GM19397 (cell line): ENCODE measurements at regions not wholly inside any gene's neighbourhood (a gene's known extent, or its start where the extent isn't known, plus 50 kb on each side); places are given as distances from the start of the nearest gene placed in this dataset.

ENCODE experiments used
- ATAC-seq: cut with Tn5 transposase; IDR thresholded peaks from one replicate; pipeline ENCODE4 v1.9.1; 2021; ENCODE audit warnings: mild to moderate bottlenecking, moderate library complexity; ENCODE audit not compliant: unreplicated experiment

GRCh38 chr10:111131168-111131799 lies 54.5 kb downstream of the ADRA2A start:
- ATAC-seq, result no peak

- no peak for ATAC-seq
Measured at GRCh38 chr10:111137007-111137406, 60.2 kb downstream of the ADRA2A start.

DNA sequence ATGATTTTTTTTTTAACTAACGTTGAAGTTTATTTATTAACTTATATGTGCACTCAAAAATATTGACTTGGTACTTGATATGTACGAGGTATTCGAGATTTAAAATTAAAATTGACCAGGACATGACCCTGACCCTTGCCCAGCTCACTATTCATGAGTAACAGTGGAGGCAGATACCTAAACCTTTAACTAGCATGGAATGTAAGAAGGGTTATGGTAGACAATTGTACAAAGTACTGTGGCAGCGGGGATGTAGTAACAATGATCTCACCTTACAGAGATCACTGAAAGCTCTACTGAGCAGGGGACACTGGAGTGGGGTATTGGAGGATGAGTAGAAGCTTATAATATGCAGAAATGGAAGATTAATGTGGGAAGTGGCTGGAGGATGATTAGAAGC lies 60.8 kb downstream of the ADRA2A start:
- ATAC-seq, result no peak

- ATAC-seq, result no peak
Measured at GRCh38 chr10:111138544-111138943, 61.7 kb downstream of the ADRA2A start.

GRCh38 chr10:111139567-111139966 lies 62.7 kb downstream of the ADRA2A start:
- ATAC-seq, result no peak

GRCh38 chr10:111142092-111142768 lies 65.4 kb downstream of the ADRA2A start:
- ATAC-seq, result no peak

DNA sequence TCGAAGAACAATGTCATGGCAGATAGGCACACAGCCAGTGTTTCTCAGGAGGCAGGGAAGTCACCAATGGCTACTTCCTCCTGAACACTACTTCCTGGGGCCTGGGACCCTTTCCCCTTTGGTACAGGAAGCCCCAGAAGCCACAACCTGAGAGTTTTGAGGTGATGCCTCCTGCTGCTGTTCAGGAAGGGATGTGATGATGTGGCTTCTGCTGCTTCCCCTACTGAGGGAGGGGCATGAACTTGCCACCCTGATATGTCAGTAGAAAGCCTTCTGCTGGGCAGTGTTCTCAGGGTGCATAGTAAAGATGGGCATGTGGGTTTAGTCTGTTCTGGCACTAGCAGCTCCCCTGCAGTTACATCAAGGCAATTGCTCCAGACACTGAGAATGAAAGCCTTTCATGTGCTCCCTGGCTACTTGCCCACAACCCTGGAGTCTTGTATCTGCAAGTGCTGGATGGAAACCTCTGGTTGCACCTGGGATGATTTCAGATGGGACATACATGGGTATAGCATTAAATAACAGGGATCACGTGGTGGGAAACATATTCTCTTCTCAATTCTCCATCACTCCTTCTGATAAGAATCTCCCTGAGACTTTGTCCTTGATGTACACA lies 69.3 kb downstream of the ADRA2A start:
- no peak for ATAC-seq

DNA sequence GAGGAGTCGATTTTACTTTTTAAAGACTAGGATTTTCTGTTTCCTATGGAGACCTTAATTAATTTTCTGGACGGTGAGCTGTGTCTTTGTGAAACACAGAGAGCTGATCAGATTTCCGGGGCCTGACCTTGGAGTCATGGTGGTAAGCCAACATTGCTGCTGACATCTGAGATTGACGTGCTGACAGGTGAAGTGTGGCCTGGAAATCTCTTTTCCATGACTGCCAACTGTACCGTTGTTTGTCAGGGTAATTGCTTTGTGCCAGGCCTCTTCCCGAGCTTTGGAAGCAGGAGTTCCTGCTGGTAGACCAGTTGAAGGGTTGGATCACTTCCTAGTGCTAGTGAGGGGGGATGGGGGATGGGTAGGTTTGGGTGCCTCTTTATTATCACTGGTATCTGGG lies 71.2 kb downstream of the ADRA2A start:
- no peak for ATAC-seq

DNA sequence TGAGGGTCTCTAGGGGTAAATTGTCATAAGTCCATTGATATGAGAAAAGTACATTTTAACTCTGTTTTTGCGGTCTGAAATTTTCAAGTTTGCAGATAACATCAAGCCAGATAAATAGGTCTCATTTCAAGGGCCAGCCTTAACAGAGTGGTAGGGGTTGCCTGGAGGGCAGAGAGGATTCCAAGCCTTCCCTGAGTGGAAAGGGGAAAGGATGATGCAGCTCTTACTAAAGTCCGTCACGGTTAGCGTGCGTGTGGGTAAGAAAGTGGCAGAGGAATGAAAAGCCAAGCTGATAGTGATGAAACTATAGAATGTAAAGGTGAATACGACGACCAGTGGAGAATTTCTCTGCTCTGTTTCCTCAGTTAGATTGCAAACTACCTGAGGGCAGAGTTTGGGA lies 71.6 kb downstream of the ADRA2A start:
- ATAC-seq, result no peak

DNA sequence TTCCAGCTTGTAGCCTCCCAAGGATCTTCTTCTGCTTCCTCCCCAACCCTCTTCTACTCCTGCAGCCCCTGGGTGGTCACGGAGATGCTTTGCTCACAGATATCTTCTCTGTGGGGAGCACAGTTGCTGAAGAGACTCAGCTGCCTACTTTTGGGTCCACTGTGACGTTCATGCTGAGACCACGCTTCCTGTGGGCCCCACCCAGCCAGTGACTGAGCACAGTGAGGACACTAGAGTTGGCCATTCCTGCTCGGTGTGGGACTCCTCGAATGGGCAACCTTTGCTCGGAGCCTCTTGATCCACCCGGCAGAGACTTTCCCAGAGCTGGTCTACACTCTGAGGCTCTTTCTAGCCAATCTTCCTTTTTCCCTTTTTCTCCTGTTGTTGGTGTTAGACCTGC lies 73.9 kb downstream of the ADRA2A start:
- no peak for ATAC-seq

DNA sequence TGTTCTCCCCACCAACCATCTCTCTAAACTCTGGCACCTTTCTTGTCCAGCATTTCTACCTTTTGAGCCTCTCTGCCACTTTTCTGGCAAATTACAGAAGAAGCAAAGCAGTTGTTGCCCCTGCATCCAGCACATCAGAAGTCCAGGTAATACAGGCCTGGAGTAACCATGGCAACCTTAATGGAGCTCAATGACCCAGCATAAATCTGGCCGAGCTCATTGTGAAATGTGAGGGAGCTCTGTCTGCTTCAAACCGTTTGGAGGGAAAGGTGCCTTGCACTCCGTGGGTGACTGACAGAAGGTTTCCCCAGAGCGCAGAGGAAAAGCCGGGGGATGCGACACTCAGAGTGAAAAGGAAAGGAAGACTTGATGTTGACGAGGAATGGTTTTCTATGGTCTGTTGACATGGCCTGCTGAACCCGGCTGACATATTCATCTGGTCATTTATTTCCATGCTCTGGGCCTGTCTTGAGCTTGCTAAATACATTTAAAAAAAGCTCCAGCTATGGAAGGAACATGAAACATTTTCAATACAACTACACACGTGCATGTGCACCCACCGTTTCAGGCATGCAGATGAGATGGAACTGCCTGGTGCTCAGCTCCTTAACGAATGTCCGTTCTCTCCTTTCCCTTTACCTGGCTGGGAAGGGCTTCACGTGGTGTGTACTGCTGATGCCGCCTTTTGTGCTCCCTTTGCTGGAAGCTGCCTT lies 74.9 kb downstream of the ADRA2A start:
- no peak for ATAC-seq

DNA sequence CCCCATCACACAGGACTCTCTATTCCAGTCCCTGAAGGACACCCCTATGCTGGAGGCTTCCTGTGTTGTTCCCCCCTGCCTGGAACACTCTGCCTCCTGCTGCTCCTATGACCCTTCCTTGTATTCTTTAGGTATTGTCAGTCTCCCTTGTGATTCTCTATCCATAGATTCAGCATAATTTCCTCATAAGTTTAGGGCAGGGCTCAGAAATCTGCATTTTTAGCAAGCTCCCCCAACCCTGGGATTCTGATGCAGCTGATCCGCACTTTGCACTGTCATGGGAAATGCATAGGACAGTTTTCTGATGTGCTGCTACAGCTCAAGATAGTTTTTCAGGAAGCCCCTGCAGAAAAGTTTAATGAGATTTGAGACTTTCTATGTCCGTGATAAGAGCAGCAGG lies 79.9 kb downstream of the ADRA2A start:
- no peak for ATAC-seq

- no peak for ATAC-seq
Measured at GRCh38 chr10:111158595-111158994, 81.8 kb downstream of the ADRA2A start.

- ATAC-seq, result no peak
Measured at GRCh38 chr10:111161109-111161874, 84.5 kb downstream of the ADRA2A start.

- ATAC-seq, result no peak
Measured at GRCh38 chr10:111171183-111171582, 94.4 kb downstream of the ADRA2A start.

DNA sequence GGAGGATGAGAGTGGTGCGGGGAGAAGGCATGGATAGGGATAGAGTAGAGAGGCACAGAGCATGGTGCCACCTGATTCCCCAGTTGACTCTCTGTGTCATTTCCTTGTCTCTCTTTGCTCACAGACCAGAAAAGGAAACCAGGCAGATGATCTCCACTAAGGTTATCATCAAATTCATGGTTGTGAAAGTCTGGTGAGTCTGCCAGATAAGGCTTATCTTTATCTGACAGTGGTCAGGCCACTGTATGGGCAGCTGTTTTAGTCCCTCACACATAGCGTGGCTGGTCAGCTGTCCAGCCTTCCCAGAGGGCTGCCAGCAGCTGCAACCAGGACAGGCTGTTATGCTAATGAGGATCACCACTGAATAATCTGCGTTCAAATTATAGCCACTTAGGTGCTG lies 99.0 kb downstream of the ADRA2A start:
- no peak for ATAC-seq

DNA sequence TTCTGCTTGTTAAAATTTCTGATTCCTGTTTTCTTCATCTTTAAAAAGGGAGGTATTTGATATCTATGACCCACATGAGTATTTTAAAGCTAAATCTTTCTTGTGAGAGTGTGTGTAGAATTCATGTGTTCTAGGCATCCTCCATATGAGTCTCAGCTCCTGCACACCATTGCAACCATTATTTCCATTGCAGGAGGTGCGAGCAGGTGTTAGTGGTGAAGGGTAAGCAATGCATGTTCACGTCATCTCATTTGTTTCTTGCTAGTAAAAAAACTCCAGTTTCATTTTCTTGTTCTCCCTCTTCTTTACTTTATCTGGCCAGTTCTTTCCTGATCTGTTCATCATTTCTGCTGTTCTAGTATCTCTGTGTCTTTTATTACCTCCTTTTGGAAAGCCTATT lies 100.5 kb downstream of the ADRA2A start:
- no peak for ATAC-seq

GRCh38 chr10:111179514-111179913 lies 102.7 kb downstream of the ADRA2A start:
- ATAC-seq, result no peak

DNA sequence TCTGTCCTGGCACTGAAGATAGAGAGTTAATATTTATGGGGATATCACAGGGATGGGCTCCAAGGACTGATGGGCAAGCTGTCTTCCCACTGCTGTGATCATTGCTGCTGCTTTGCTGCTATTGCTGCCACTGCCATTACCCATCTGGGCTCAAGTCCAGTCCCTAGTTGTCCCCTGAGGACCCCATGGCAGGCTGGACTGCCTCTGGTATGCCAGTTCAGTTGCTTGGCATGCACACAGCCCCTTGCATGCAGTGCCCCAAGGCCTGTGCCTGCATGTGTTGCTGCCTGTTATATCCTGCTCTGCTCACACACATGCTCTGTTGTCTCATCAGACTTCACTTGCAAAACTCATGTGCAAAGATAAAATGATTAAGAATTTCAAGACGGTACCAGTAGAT lies 109.5 kb downstream of the ADRA2A start:
- ATAC-seq, result no peak

DNA sequence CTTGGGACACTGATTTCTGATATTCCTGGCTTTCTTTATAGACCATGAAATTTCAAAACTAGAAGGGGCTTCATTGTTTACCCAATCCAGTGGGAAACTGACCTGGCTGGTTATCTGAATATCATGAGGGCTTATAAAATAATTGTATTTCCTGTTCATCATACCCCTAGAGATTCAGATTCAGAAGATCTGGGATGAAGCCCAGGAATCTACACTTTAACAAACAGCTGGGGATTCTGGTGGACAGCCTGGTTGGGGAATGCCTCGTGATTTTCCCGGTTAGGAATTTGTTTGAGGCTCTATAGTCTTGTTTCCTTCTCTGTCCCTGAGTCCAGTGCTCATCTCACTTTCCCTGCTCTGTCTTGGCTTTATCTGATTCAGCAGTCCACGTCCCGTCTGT lies 110.3 kb downstream of the ADRA2A start:
- ATAC-seq, result no peak

GRCh38 chr10:111199587-111199986 lies 122.8 kb downstream of the ADRA2A start:
- ATAC-seq, result no peak
